Body of pancreas (tissue), 4 donors: ENCODE measurements at regions not wholly inside any gene's neighbourhood (a gene's known extent, or its start where the extent isn't known, plus 50 kb on each side); places are given as distances from the start of the nearest gene placed in this dataset.

Experiments used
- ATAC-seq: fragments of 150-250 bp; one replicate; pipeline ENCODE4 v1.9.1; 2016
- DNase-seq, 4 donors: peaks; one replicate each; pipeline ENCODE4 v3.0.0-alpha.2; 2019
- H3K27ac ChIP-seq, 4 donors: fragments of 200-600 bp; sonication (generic); 1 replicate in 3 of 4; 2 replicates in 1 of 4; pipeline versions ENCODE4 v1.5.1 to v1.6.1; 2016 to 2019; ENCODE audit warnings: mild to moderate bottlenecking in 1 of 4, mixed read lengths in 1 of 4, moderate library complexity in 1 of 4
- H3K27me3 ChIP-seq, 2 donors: fragments of 200-600 bp; sonication (generic); one replicate each; pipeline ENCODE4 v1.6.0; 2016; ENCODE audit warnings: mild to moderate bottlenecking in 1 of 2
- H3K36me3 ChIP-seq, 2 donors: fragments of 200-600 bp; sonication (generic); replicated peaks in 1 of 2; 2 replicates each; pipeline ENCODE4 v1.5.1; 2016; ENCODE audit warnings: low read depth in 2 of 2; ENCODE audit not compliant: insufficient read depth in 1 of 2
- H3K4me1 ChIP-seq: fragments of 200-600 bp; sonication (generic); one replicate; pipeline ENCODE4 v1.6.0; 2016
- H3K4me3 ChIP-seq, 2 donors: fragments of 200-600 bp; sonication (generic); 1 replicate in 1 of 2; 2 replicates in 1 of 2; pipeline ENCODE4 v1.5.1; 2016 to 2019
- H3K9me3 ChIP-seq, 3 donors: fragments of 200-600 bp; sonication (generic); 1 replicate in 2 of 3; 2 replicates in 1 of 3; pipeline ENCODE4 v1.5.1; 2016
- POLR2A ChIP-seq, 3 donors: fragments of 450-650 bp; IDR thresholded peaks; one replicate each; pipeline ENCODE4 v1.6.1; 2016; ENCODE audit warnings: antibody characterized with exemption in 3 of 3, mild to moderate bottlenecking in 2 of 3
- WGBS, 2 donors: methylation state at CpG; one replicate each; pipeline ENCODE4 v1.1.5; 2017; 5-methylcytosine and 5-hydroxymethylcytosine counted together
- intact Hi-C: fragments of 100-400 bp; cut with DNase I; formaldehyde crosslinking; loops from one replicate; pipeline ENCODE4 v1.15.1; 2023
- TF ChIP-seq, protein P1 (sequence below), 7 experiments: fragments of 450-650 bp in 4 of 7; fragments of 200-600 bp in 3 of 7; sonication (generic) in 3 of 7; IDR thresholded peaks; one replicate each; pipeline ENCODE4 v1.5.1; 2016 to 2019; ENCODE audit warnings: antibody characterized with exemption in 7 of 7

- Histone ChIP-seq H3K4me3 (no peak overlapping the region), H3K27ac (no peak overlapping the region), H3K9me3 (no peaks in the 10 kb centered on the region), H3K4me1 (no peaks in the 10 kb centered on the region), H3K27me3 (no peaks in the 10 kb centered on the region), H3K36me3 (no peaks in the 10 kb centered on the region)
- intact Hi-C loops, result no loop called here
- TF ChIP-seq, protein P1, sequence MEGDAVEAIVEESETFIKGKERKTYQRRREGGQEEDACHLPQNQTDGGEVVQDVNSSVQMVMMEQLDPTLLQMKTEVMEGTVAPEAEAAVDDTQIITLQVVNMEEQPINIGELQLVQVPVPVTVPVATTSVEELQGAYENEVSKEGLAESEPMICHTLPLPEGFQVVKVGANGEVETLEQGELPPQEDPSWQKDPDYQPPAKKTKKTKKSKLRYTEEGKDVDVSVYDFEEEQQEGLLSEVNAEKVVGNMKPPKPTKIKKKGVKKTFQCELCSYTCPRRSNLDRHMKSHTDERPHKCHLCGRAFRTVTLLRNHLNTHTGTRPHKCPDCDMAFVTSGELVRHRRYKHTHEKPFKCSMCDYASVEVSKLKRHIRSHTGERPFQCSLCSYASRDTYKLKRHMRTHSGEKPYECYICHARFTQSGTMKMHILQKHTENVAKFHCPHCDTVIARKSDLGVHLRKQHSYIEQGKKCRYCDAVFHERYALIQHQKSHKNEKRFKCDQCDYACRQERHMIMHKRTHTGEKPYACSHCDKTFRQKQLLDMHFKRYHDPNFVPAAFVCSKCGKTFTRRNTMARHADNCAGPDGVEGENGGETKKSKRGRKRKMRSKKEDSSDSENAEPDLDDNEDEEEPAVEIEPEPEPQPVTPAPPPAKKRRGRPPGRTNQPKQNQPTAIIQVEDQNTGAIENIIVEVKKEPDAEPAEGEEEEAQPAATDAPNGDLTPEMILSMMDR (IDR thresholded peaks at IDR 0.05), result no peak
- TF ChIP-seq POLR2A (IDR thresholded peaks at IDR 0.05), result no peak
- DNase-seq (no peak), ATAC-seq (no peak)
- WGBS, 2 donors, result 45 to 55% methylated on average over 3 of the region's 3 CpGs
These were observed 473.1 kb upstream of the GJE1 start for GRCh38 chr6:141659582-141659981.

- H3K9me3 ChIP-seq, result no peaks in the 10 kb centered on the region
- H3K36me3 ChIP-seq, result no peaks in the 10 kb centered on the region
- ATAC-seq, result no peak
- no peak overlapping the region for H3K27ac ChIP-seq
- DNase-seq, result no peak
- intact Hi-C loops, result no loop called here
- no peaks in the 10 kb centered on the region for H3K4me1 ChIP-seq
- WGBS, 2 donors, result 69 to 83% methylated on average over 2 of the region's 2 CpGs
- TF ChIP-seq POLR2A (IDR thresholded peaks at IDR 0.05), result no peak
- TF ChIP-seq, protein P1 (IDR thresholded peaks at IDR 0.05), result no peak
- H3K27me3 ChIP-seq, result no peaks in the 10 kb centered on the region
- no peak overlapping the region for H3K4me3 ChIP-seq
These were observed 474.0 kb upstream of the GJE1 start for GRCh38 chr6:141658696-141659095.

DNA sequence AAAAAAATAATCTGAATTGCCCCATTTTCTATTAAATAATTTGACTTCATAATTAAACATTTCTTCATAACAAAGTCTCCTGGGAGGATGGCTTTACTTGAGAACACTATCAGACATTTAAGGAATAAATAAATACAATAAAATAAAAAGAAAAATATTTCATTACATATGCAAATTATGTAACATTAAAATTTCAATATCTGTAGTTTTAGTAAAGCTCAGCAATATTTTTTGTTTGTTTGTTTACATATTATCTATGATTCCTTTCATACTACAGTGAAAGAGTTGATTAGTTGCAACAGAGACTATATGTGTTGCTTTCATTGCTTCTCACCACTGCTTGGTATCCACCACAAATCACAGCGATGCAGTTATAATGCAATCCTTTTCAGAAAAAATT is 474.9 kb upstream of the GJE1 start:
- H3K4me1 ChIP-seq, result no peaks in the 10 kb centered on the region
- ATAC-seq (no peak), DNase-seq (no peak)
- H3K4me3 ChIP-seq, result no peak overlapping the region
- no peaks in the 10 kb centered on the region for H3K9me3 ChIP-seq
- intact Hi-C loops, result no loop called here
- 86 to 88% methylated on average over 1 of the region's 1 CpG for WGBS, 2 donors
- TF ChIP-seq POLR2A (IDR thresholded peaks at IDR 0.05), result no peak
- TF ChIP-seq, protein P1 (IDR thresholded peaks at IDR 0.05), result no peak
- no peaks in the 10 kb centered on the region for H3K36me3 ChIP-seq
- no peaks in the 10 kb centered on the region for H3K27me3 ChIP-seq
- no peak overlapping the region for H3K27ac ChIP-seq

GRCh38 chr6:141653590-141653989 is 479.1 kb upstream of the GJE1 start:
- H3K4me3 ChIP-seq, result no peak overlapping the region
- H3K4me1 ChIP-seq, result no peaks in the 10 kb centered on the region
- TF ChIP-seq POLR2A (IDR thresholded peaks at IDR 0.05), result no peak
- TF ChIP-seq, protein P1 (IDR thresholded peaks at IDR 0.05), result no peak
- ATAC-seq (no peak), DNase-seq (no peak)
- 40 to 63% methylated on average over 1 of the region's 1 CpG for WGBS, 2 donors
- no peak overlapping the region for H3K27ac ChIP-seq
- H3K36me3 ChIP-seq, result no peaks in the 10 kb centered on the region
- H3K9me3 ChIP-seq, result no peaks in the 10 kb centered on the region
- intact Hi-C loops, result no loop called here
- H3K27me3 ChIP-seq, result no peaks in the 10 kb centered on the region

- H3K36me3 ChIP-seq, result no peaks in the 10 kb centered on the region
- no peaks in the 10 kb centered on the region for H3K9me3 ChIP-seq
- no peaks in the 10 kb centered on the region for H3K27me3 ChIP-seq
- DNase-seq (no peak), ATAC-seq (no peak)
- intact Hi-C loops, result no loop called here
- TF ChIP-seq, protein P1 (IDR thresholded peaks at IDR 0.05), result no peak
- no peak for TF ChIP-seq POLR2A (IDR thresholded peaks at IDR 0.05)
- WGBS, 2 donors, result 52 to 58% methylated on average over 1 of the region's 1 CpG
- H3K27ac ChIP-seq, result no peak overlapping the region
- no peak overlapping the region for H3K4me3 ChIP-seq
- H3K4me1 ChIP-seq, result no peaks in the 10 kb centered on the region
These were observed 490.8 kb upstream of the GJE1 start for GRCh38 chr6:141641951-141642350.
